CD14-positive monocyte (primary cell): ENCODE measurements at regions not wholly inside any gene's neighbourhood (a gene's known extent, or its start where the extent isn't known, plus 50 kb on each side); places are given as distances from the start of the nearest gene placed in this dataset.

Source experiments
- DNase-seq, 3 donors: peaks; one replicate each; pipeline ENCODE4 v3.0.0-alpha.2; 2011 to 2022
- H2AFZ ChIP-seq: 2 replicates; pipeline ENCODE4 v1.6.0; 2012; ENCODE audit warnings: mild to moderate bottlenecking, low read depth, low read length, inconsistent platforms; ENCODE audit not compliant: insufficient read depth, poor library complexity, severe bottlenecking
- H3K27ac ChIP-seq, 2 donors: 1 replicate in 1 of 2; 2 replicates in 1 of 2; pipeline ENCODE4 v1.5.1; 2012 to 2013; ENCODE audit warnings: low read length in 2 of 2, control low read depth in 1 of 2, inconsistent platforms in 1 of 2, low read depth in 1 of 2, mild to moderate bottlenecking in 1 of 2
- H3K27me3 ChIP-seq, 2 donors: one replicate each; pipeline versions ENCODE4 v1.6.0 to v1.6.1; 2011 to 2013; ENCODE audit warnings: low read length in 2 of 2; ENCODE audit not compliant: control insufficient read depth in 2 of 2, insufficient read depth in 2 of 2
- H3K36me3 ChIP-seq, 2 donors: replicated peaks in 1 of 2; 1 replicate in 1 of 2; 2 replicates in 1 of 2; pipeline versions ENCODE4 v1.5.1 to v1.6.1; 2012 to 2013; ENCODE audit warnings: low read length in 2 of 2, control low read depth in 1 of 2, inconsistent platforms in 1 of 2, mild to moderate bottlenecking in 1 of 2; ENCODE audit not compliant: insufficient read depth in 2 of 2, control insufficient read depth in 1 of 2
- H3K4me1 ChIP-seq, 2 donors: 1 replicate in 1 of 2; 2 replicates in 1 of 2; pipeline versions ENCODE4 v1.5.1 to v1.6.1; 2012 to 2013; ENCODE audit warnings: low read length in 2 of 2, control low read depth in 1 of 2, inconsistent platforms in 1 of 2, mild to moderate bottlenecking in 1 of 2, moderate library complexity in 1 of 2; ENCODE audit not compliant: insufficient read depth in 2 of 2, control insufficient read depth in 1 of 2
- H3K4me2 ChIP-seq: replicated peaks from 2 replicates; pipeline ENCODE3; 2012; ENCODE audit warnings: low read length, moderate library complexity, mild to moderate bottlenecking; ENCODE audit not compliant: poor library complexity, severe bottlenecking; ENCODE audit errors: extremely low read depth
- H3K4me3 ChIP-seq, 3 experiments: fragments of 200-600 bp in 1 of 3; sonication (generic) in 1 of 3; replicated peaks in 1 of 3; 1 replicate in 2 of 3; 2 replicates in 1 of 3; pipeline ENCODE4 v1.5.1; 2011 to 2013; ENCODE audit warnings: low read length in 3 of 3, mild to moderate bottlenecking in 3 of 3, control low read depth in 2 of 3, low read depth in 2 of 3, inconsistent platforms in 1 of 3, moderate library complexity in 1 of 3
- H3K79me2 ChIP-seq: 2 replicates; pipeline ENCODE4 v1.6.0; 2012; ENCODE audit warnings: mild to moderate bottlenecking, control low read depth, inconsistent platforms, low read length, moderate library complexity; ENCODE audit not compliant: insufficient read depth
- H3K9ac ChIP-seq: 2 replicates; pipeline ENCODE4 v1.6.0; 2017; ENCODE audit warnings: low read length, mild to moderate bottlenecking; ENCODE audit not compliant: insufficient read depth, poor library complexity, severe bottlenecking
- H3K9me3 ChIP-seq, 2 donors: replicated peaks in 1 of 2; 1 replicate in 1 of 2; 2 replicates in 1 of 2; pipeline versions ENCODE4 v1.5.1 to v1.6.1; 2012 to 2013; ENCODE audit warnings: low read length in 2 of 2, control low read depth in 1 of 2; ENCODE audit not compliant: control insufficient read depth in 1 of 2, insufficient read depth in 1 of 2
- H4K20me1 ChIP-seq: 2 replicates; pipeline ENCODE4 v1.6.0; 2012; ENCODE audit warnings: mild to moderate bottlenecking, low read length, control low read depth, moderate library complexity; ENCODE audit not compliant: insufficient read depth
- H3K27ac Mint-ChIP-seq, 7 donors: one replicate each; pipeline ENCODE4 v1.8.0; 2020; ENCODE audit warnings: mild to moderate bottlenecking in 7 of 7, mixed read lengths in 7 of 7, moderate library complexity in 6 of 7, inconsistent platforms in 2 of 7
- H3K27me3 Mint-ChIP-seq, 3 donors: one replicate each; pipeline ENCODE4 v1.8.0; 2021 to 2022; ENCODE audit warnings: low read depth in 3 of 3, mild to moderate bottlenecking in 3 of 3, mixed read lengths in 3 of 3, moderate library complexity in 3 of 3, inconsistent platforms in 1 of 3
- H3K36me3 Mint-ChIP-seq, 2 donors: one replicate each; pipeline ENCODE4 v1.8.0; 2020; ENCODE audit warnings: mixed read lengths in 2 of 2, inconsistent platforms in 1 of 2, mild to moderate bottlenecking in 1 of 2
- H3K4me1 Mint-ChIP-seq: one replicate; pipeline ENCODE4 v1.8.0; 2020; ENCODE audit warnings: mild to moderate bottlenecking, mixed read lengths
- H3K4me3 Mint-ChIP-seq, 2 donors: one replicate each; pipeline ENCODE4 v1.8.0; 2020; ENCODE audit warnings: mild to moderate bottlenecking in 2 of 2, mixed read lengths in 2 of 2, moderate library complexity in 1 of 2
- H3K9me3 Mint-ChIP-seq, 7 donors: one replicate each; pipeline ENCODE4 v1.8.0; 2020 to 2022; ENCODE audit warnings: mixed read lengths in 7 of 7, mild to moderate bottlenecking in 6 of 7, moderate library complexity in 6 of 7, inconsistent platforms in 2 of 7
- CTCF ChIP-seq: fragments of 200-600 bp; IDR thresholded peaks from one replicate; pipeline ENCODE4 v1.8.0; 2022; ENCODE audit warnings: antibody characterized with exemption, mild to moderate bottlenecking
- WGBS: methylation state at CpG from one replicate; pipeline ENCODE4 v1.1.5; 2013; ENCODE audit warnings: missing lambda C conversion rate; ENCODE audit not compliant: insufficient coverage; 5-methylcytosine and 5-hydroxymethylcytosine counted together
- intact Hi-C, 2 donors: fragments of 100-400 bp; cut with micrococcal nuclease; formaldehyde crosslinking; loops; one replicate each; pipeline versions ENCODE4 v1.15.0 to v1.15.1; 2023

- no peaks in the 10 kb centered on the region for H3K27me3 Mint-ChIP-seq
- Histone ChIP-seq H3K4me3 (no peak overlapping the region), H3K4me1 (no peaks in the 10 kb centered on the region), H3K27ac (no peak overlapping the region), H3K79me2 (no peaks in the 10 kb centered on the region), H3K4me2 (no peak overlapping the region), H3K9me3 (no peaks in the 10 kb centered on the region), H3K27me3 (no peaks in the 10 kb centered on the region), H4K20me1 (no peaks in the 10 kb centered on the region), H2AFZ (no peak overlapping the region), H3K9ac (no peak overlapping the region), H3K36me3 (no peaks in the 10 kb centered on the region)
- no peak for TF ChIP-seq CTCF
- intact Hi-C loops = no loop called here
- H3K9me3 Mint-ChIP-seq = peaks cover 0 to 1% (median 0%) of the 10 kb centered on the region in 7 donors
- no peak overlapping the region for H3K4me3 Mint-ChIP-seq
- WGBS = no CpG with 5 or more reads among the region's 1 CpG
- DNase-seq = no peak
- no peaks in the 10 kb centered on the region for H3K4me1 Mint-ChIP-seq
- no peak overlapping the region for H3K27ac Mint-ChIP-seq
- H3K36me3 Mint-ChIP-seq = no peaks in the 10 kb centered on the region
Observed at GRCh38 chr6:140915103-140915502, 1217.6 kb upstream of the GJE1 start.

DNA sequence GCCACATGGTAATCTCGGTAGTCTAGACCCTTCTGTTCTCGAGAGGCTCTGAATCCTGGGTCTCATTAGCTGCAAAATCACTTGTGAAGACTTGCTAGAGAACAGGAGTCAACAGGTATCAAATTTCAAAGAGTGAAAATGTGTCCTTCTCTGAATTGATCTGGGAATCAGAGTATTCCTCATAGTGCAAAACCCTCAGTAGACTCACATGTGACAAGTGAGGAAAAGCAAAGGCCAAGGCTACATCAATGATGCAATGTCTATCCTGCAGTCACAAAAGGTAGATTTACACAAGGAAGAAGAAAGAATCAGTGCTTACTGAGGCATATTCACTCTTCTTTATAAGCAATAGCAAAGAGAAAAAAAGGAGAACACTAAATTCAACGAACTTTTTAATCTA lies 1220.0 kb upstream of the GJE1 start:
- no peaks in the 10 kb centered on the region for H3K4me1 Mint-ChIP-seq
- no peaks in the 10 kb centered on the region for H3K36me3 Mint-ChIP-seq
- H3K4me3 ChIP-seq = no peak overlapping the region
- H3K27ac ChIP-seq = no peak overlapping the region
- no peak overlapping the region for H3K27ac Mint-ChIP-seq
- H4K20me1 ChIP-seq = no peaks in the 10 kb centered on the region
- intact Hi-C loops = no loop called here
- H2AFZ ChIP-seq = no peak overlapping the region
- H3K9me3 ChIP-seq = peaks cover 6 to 11% of the 10 kb centered on the region in 2 donors
- no peak overlapping the region for H3K4me2 ChIP-seq
- H3K27me3 ChIP-seq = no peaks in the 10 kb centered on the region
- no peaks in the 10 kb centered on the region for H3K79me2 ChIP-seq
- H3K9ac ChIP-seq = no peak overlapping the region
- TF ChIP-seq CTCF = no peak
- no peaks in the 10 kb centered on the region for H3K36me3 ChIP-seq
- H3K4me3 Mint-ChIP-seq = no peak overlapping the region
- H3K4me1 ChIP-seq = no peaks in the 10 kb centered on the region
- 92% methylated on average over 2 of the region's 3 CpGs for WGBS
- H3K9me3 Mint-ChIP-seq = peaks cover 3 to 9% (median 6%) of the 10 kb centered on the region in 7 donors
- H3K27me3 Mint-ChIP-seq = no peaks in the 10 kb centered on the region
- no peak for DNase-seq
